HCT116 (cell line): ENCODE measurements at regions not wholly inside any gene's neighbourhood (a gene's known extent, or its start where the extent isn't known, plus 50 kb on each side); places are given as distances from the start of the nearest gene placed in this dataset.
"Not testable (repeated sequence)": the region's sequence is repeated elsewhere in the genome, so short reads cannot be mapped to it uniquely, and the experiment has no call there.

Experiments used
- ATAC-seq: fragments of 200-7000 bp; cut with Tn5 transposase; 2 replicates; pipeline ENCODE4 v1.9.1; 2020; ENCODE audit warnings: mild to moderate bottlenecking, moderate library complexity
- BruUV-seq: library from RNA; stranded (reverse); fragments of 400-500 nt; replicated peaks from 2 replicates; lab custom pipeline; 2021; lab: Mats Ljungman, UMichigan
- CTCF ChIA-PET: fragments of 300-600 bp; sonication (Branson Sonifier 250); formaldehyde crosslinking; loops from one replicate; lab custom pipeline; 2021; ENCODE audit warnings: antibody characterized with exemption; lab: Charles Lee
- POLR2A ChIA-PET: fragments of 300-600, 350-600 bp; sonication (Branson Sonifier 250); formaldehyde crosslinking; loops from one replicate; lab custom pipeline; 2021; ENCODE audit warnings: antibody characterized with exemption; lab: Charles Lee
- RAD21 ChIA-PET, 2 experiments: fragments of 300-600 bp; sonication (Branson Sonifier 250); formaldehyde crosslinking; loops; one replicate each; lab custom pipeline; 2023; ENCODE audit warnings: low total read pairs in 2 of 2; ENCODE audit not compliant: uncharacterized antibody in 2 of 2, unreplicated experiment in 2 of 2, low non-redundant PET in 1 of 2; lab: Charles Lee
- DNase-seq: peaks from one replicate; pipeline ENCODE4 v3.0.0-alpha.2; 2010; ENCODE audit warnings: low read depth, low spot score
- H2AFZ ChIP-seq: fragments of 200-600 bp; shearing (Covaris generic), sonication (generic); 2 replicates; pipeline ENCODE4 v1.6.1; 2017; ENCODE audit warnings: low read depth, mixed run types, mixed read lengths, antibody characterized with exemption, low read length; ENCODE audit not compliant: poor library complexity, severe bottlenecking
- H3K27ac ChIP-seq: 2 replicates; pipeline ENCODE4 v1.5.1; 2012; ENCODE audit warnings: low read depth, low read length
- H3K27me3 ChIP-seq: fragments of 200-600 bp; sonication (generic); 2 replicates; pipeline ENCODE4 v1.6.1; 2016; ENCODE audit warnings: mixed run types, low read length, mixed read lengths; ENCODE audit not compliant: insufficient read depth
- H3K36me3 ChIP-seq, 2 experiments: fragments of 200-500 bp in 1 of 2; fragments of 200-600 bp in 1 of 2; sonication (Bioruptor generic) in 1 of 2; sonication (generic) in 1 of 2; 2 replicates each; pipeline versions ENCODE4 v1.5.1 to v1.6.1; 2014 to 2016; ENCODE audit warnings: low read length in 2 of 2, inconsistent platforms in 1 of 2, mixed read lengths in 1 of 2, mixed run types in 1 of 2; ENCODE audit not compliant: insufficient read depth in 2 of 2, control insufficient read depth in 1 of 2
- H3K4me1 ChIP-seq, 2 experiments: fragments of 200-600 bp in 1 of 2; sonication (generic) in 1 of 2; 2 replicates each; pipeline versions ENCODE4 v1.5.1 to v1.6.1; 2012 to 2017; ENCODE audit warnings: low read length in 2 of 2, inconsistent platforms in 1 of 2, mild to moderate bottlenecking in 1 of 2, mixed read lengths in 1 of 2, mixed run types in 1 of 2, moderate library complexity in 1 of 2; ENCODE audit not compliant: insufficient read depth in 2 of 2, control insufficient read depth in 1 of 2
- H3K4me2 ChIP-seq: fragments of 200-600 bp; sonication (generic); 2 replicates; pipeline ENCODE4 v1.6.1; 2017; ENCODE audit warnings: mixed run types, low read length, mixed read lengths
- H3K4me3 ChIP-seq, 2 experiments: fragments of 200-600 bp in 1 of 2; sonication (generic) in 1 of 2; replicated peaks in 1 of 2; 2 replicates each; pipeline ENCODE4 v1.5.1; 2011 to 2016; ENCODE audit warnings: low read length in 2 of 2, control low read depth in 1 of 2, low read depth in 1 of 2, mild to moderate bottlenecking in 1 of 2, mixed read lengths in 1 of 2, mixed run types in 1 of 2
- H3K79me2 ChIP-seq: fragments of 200-600 bp; sonication (generic); 2 replicates; pipeline ENCODE4 v1.6.1; 2017; ENCODE audit warnings: mild to moderate bottlenecking, mixed run types, low read length, moderate library complexity, mixed read lengths; ENCODE audit not compliant: insufficient read depth
- H3K9ac ChIP-seq: fragments of 200-600 bp; sonication (generic); 2 replicates; pipeline ENCODE4 v1.6.1; 2016; ENCODE audit warnings: low read length, mixed read lengths
- H3K9me2 ChIP-seq: fragments of 200-600 bp; sonication (generic), shearing (Covaris generic); 2 replicates; pipeline ENCODE4 v1.6.1; 2017; ENCODE audit warnings: mixed run types, mild to moderate bottlenecking, moderate library complexity; ENCODE audit not compliant: insufficient read depth
- H3K9me3 ChIP-seq, 2 experiments: fragments of 200-500 bp in 1 of 2; fragments of 200-600 bp in 1 of 2; sonication (Bioruptor generic) in 1 of 2; sonication (generic) in 1 of 2; 2 replicates each; pipeline ENCODE4 v1.6.1; 2014 to 2017; ENCODE audit warnings: low read length in 2 of 2, mixed read lengths in 2 of 2, inconsistent platforms in 1 of 2, low read depth in 1 of 2, mild to moderate bottlenecking in 1 of 2, mixed run types in 1 of 2, moderate library complexity in 1 of 2; ENCODE audit not compliant: control insufficient read depth in 1 of 2, insufficient read depth in 1 of 2
- H4K20me1 ChIP-seq: fragments of 200-600 bp; sonication (generic), shearing (Covaris generic); 2 replicates; pipeline ENCODE4 v1.6.1; 2017; ENCODE audit warnings: mixed run types, mild to moderate bottlenecking, moderate library complexity; ENCODE audit not compliant: insufficient read depth
- CEBPB ChIP-seq: IDR thresholded peaks from 2 replicates; pipeline ENCODE4 v1.6.1; 2012; ENCODE audit warnings: low read depth
- ELF1 ChIP-seq: IDR thresholded peaks from 2 replicates; pipeline ENCODE4 v1.6.1; 2012; ENCODE audit warnings: low read depth, borderline replicate concordance
- EZH2 ChIP-seq: fragments of 200-600 bp; sonication (generic); IDR thresholded peaks from 2 replicates; pipeline ENCODE4 v1.6.1; 2017; ENCODE audit warnings: antibody characterized with exemption, mixed run types
- JUND ChIP-seq: IDR thresholded peaks from 2 replicates; pipeline ENCODE4 v1.6.1; 2012
- POLR2AphosphoS5 ChIP-seq: IDR thresholded peaks from 2 replicates; pipeline ENCODE4 v1.6.1; 2011; ENCODE audit warnings: mild to moderate bottlenecking, low read depth, low read length, moderate library complexity
- REST ChIP-seq: IDR thresholded peaks from 2 replicates; pipeline ENCODE4 v1.6.1; 2012; ENCODE audit warnings: low read depth
- YY1 ChIP-seq: IDR thresholded peaks from 2 replicates; pipeline ENCODE4 v1.6.1; 2011; ENCODE audit warnings: low read length, low read depth, moderate library complexity, mild to moderate bottlenecking; ENCODE audit not compliant: insufficient replicate concordance; ENCODE audit errors: extremely low read depth
- ZFX ChIP-seq: fragments of 450-650 bp; IDR thresholded peaks from 2 replicates; pipeline ENCODE4 v1.6.1; 2017
- intact Hi-C: fragments of 100-400 bp; cut with micrococcal nuclease; formaldehyde crosslinking; loops from 2 replicates; pipeline ENCODE4 v1.10.0; 2022
- TF ChIP-seq, protein P1 (sequence below): IDR thresholded peaks from 2 replicates; pipeline ENCODE4 v1.6.1; 2012
- TF ChIP-seq, protein P2 (sequence below), 3 experiments: fragments of 200-600 bp in 1 of 3; sonication (generic) in 1 of 3; IDR thresholded peaks in 2 of 3; conservative IDR thresholded peaks in 1 of 3; 2 replicates each; pipeline ENCODE4 v1.5.1; 2012 to 2017; ENCODE audit warnings: low read depth in 2 of 3, low read length in 2 of 3, antibody characterized with exemption in 1 of 3, borderline replicate concordance in 1 of 3, control low read depth in 1 of 3, mild to moderate bottlenecking in 1 of 3, mixed read lengths in 1 of 3, mixed run types in 1 of 3, moderate library complexity in 1 of 3; ENCODE audit not compliant: insufficient read depth in 1 of 3

GRCh38 chr6:104446101-104447080, 413.3 kb downstream of the HACE1 start:
- H3K4me3 ChIP-seq, POLR2A ChIA-PET, H3K9me3 ChIP-seq, BruUV-seq, H3K27ac ChIP-seq, H3K4me2 ChIP-seq, intact Hi-C loops, H3K27me3 ChIP-seq, DNase-seq, H3K79me2 ChIP-seq, H3K9me2 ChIP-seq, H3K4me1 ChIP-seq, H2AFZ ChIP-seq, RAD21 ChIA-PET, H4K20me1 ChIP-seq, ATAC-seq, CTCF ChIA-PET, H3K9ac ChIP-seq, H3K36me3 ChIP-seq: not testable (repeated sequence)

- Histone ChIP-seq H3K27me3 (no peaks in the 10 kb centered on the region), H3K4me2 (no peak overlapping the region), H3K9ac (no peak overlapping the region), H2AFZ (no peak overlapping the region), H3K4me1 (no peaks in the 10 kb centered on the region), H3K9me3 (no peaks in the 10 kb centered on the region), H3K36me3 (no peaks in the 10 kb centered on the region), H3K27ac (no peak overlapping the region), H4K20me1 (no peaks in the 10 kb centered on the region), H3K79me2 (no peaks in the 10 kb centered on the region), H3K9me2 (no peaks in the 10 kb centered on the region), H3K4me3 (no peak overlapping the region)
- intact Hi-C loops, result no loop called here
- ChIA-PET POLR2A (no interaction called here), RAD21 (no interaction called here), CTCF (no interaction called here)
- no peak for ATAC-seq
- no peak for DNase-seq
- no TSS peak for BruUV-seq
- TF ChIP-seq CEBPB (no peak), REST (no peak), EZH2 (no peak), JUND (no peak), YY1 (no peak), ZFX (no peak), ELF1 (no peak), POLR2AphosphoS5 (no peak)
- TF ChIP-seq, protein P1, sequence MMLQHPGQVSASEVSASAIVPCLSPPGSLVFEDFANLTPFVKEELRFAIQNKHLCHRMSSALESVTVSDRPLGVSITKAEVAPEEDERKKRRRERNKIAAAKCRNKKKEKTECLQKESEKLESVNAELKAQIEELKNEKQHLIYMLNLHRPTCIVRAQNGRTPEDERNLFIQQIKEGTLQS, result no peak
- TF ChIP-seq, protein P2, sequence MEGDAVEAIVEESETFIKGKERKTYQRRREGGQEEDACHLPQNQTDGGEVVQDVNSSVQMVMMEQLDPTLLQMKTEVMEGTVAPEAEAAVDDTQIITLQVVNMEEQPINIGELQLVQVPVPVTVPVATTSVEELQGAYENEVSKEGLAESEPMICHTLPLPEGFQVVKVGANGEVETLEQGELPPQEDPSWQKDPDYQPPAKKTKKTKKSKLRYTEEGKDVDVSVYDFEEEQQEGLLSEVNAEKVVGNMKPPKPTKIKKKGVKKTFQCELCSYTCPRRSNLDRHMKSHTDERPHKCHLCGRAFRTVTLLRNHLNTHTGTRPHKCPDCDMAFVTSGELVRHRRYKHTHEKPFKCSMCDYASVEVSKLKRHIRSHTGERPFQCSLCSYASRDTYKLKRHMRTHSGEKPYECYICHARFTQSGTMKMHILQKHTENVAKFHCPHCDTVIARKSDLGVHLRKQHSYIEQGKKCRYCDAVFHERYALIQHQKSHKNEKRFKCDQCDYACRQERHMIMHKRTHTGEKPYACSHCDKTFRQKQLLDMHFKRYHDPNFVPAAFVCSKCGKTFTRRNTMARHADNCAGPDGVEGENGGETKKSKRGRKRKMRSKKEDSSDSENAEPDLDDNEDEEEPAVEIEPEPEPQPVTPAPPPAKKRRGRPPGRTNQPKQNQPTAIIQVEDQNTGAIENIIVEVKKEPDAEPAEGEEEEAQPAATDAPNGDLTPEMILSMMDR (IDR thresholded peaks at IDR 0.05 in 2 of 3, conservative IDR thresholded peaks at IDR 0.05 in 1 of 3; ENCODE audit: borderline replicate concordance in 1 of 3, insufficient read depth in 1 of 3, low read depth in 2 of 3, low read length in 2 of 3), result no peak
Observed at GRCh38 chr6:104434519-104434918, 425.2 kb downstream of the HACE1 start.
